NCI-H1436 treated with DMSO at 0.1 percent for 48 hours (cell line): ENCODE measurements at regions not wholly inside any gene's neighbourhood (a gene's known extent, or its start where the extent isn't known, plus 50 kb on each side); places are given as distances from the start of the nearest gene placed in this dataset.

Experiments used
- DNase-seq: peaks from one replicate; lab custom pipeline; 2025; lab: John Stamatoyannopoulos, UW

DNA sequence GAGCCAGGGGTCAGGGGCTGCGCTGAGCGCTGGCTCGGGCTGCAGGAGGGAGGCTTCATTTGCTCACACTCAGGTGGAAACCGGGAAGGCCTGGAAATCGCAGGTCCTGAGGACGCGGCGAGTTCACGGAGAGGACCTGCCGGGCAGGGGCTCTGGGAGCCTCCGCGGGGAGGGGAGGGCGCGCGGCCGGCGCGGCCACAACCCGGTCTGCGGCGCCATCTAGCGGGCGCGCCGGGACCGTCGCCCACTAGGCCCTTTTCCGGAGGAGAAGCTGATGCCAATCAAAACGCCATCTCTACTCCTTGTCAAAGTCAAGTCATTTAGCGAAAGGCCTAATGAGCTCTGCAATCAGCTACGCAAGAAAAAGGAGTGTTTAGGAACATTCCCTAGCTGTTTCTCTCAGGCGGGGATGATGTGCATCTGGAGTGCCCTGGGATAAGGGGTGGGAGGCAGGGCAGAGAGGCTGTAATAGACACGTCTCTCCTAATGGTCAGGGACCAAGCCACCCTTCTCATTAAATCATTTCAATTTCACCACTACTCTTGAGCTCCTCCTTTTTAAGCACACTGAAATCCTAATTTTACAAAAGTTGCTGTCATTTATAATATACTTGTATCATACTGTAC lies 885.8 kb upstream of the TMEM132C start:
- no peak for DNase-seq

DNA sequence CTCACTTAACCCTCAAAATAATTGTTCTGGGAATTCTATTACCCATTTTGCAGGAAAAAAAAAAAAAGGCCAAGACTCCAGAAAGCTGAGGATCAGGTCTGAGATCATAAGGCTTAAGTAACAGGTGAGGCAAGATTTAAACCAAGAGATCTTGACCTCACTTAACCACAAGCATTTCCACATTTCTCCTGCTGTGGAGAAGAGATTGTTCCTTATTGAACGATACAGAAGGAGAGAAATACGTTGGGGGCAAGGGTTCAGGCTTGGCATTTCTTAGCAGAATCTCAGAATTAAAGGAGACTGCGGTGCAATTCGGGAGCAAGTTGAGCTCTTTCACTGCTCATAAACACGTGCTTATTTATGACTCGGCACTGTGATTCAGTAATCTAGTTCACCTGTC lies 885.3 kb upstream of the TMEM132C start:
- DNase-seq: no peak

DNA sequence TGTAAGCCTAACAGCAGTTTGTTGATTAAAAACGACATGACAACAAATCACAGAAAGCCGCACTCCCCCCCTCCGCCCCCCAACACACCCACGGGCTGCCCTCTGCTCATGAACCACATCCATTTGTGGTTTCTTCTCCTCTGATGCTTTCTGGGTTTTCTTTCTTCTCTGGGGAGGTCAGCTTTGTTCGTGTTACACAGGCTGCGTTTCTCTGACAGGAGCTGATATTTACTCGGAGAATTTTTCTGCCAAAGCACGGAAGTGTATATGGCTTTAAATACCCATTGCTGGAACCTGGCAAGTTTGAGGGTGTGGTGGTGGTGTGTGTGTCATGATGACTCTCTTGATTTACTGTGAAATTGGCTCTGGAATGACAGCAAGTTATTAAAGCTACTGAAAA lies 883.7 kb upstream of the TMEM132C start:
- DNase-seq: no peak

DNA sequence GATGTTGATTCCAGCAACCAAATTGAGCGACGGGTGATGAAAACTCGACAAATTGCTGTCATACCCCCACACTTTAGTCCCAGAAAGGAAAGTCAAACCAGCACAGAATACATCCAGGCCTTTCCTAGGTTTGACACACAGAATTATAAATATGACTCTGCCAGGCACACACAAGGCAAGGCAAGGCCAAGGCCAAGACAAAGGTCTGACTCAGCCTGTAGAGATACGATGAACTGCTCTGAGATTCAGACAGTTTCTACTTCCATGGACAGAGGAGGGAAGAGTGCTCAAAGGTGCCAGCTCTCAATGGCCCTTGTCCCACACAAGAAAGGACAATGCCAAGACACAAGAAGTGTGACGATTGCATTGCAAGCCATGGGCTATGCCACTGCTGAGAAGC lies 880.2 kb upstream of the TMEM132C start:
- DNase-seq: no peak

DNA sequence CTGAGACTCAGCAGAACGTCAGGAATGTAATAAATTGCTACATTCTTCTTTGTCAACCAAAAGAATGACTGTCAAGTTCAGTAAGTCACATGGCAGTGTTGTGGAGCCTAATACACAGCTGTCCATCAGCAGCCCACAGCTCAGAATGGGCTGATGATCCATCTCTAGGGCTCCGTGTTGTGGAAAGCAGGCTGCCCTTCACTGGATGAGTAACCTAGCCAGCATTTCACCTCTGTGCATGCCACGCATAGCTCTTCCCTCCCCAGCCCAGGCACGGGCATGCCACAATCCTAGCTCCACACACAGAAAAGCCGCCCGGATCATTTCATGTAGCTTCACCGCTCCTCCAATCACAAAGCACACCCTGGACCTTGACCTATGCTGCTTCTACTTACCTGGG lies 878.0 kb upstream of the TMEM132C start:
- DNase-seq: no peak

DNA sequence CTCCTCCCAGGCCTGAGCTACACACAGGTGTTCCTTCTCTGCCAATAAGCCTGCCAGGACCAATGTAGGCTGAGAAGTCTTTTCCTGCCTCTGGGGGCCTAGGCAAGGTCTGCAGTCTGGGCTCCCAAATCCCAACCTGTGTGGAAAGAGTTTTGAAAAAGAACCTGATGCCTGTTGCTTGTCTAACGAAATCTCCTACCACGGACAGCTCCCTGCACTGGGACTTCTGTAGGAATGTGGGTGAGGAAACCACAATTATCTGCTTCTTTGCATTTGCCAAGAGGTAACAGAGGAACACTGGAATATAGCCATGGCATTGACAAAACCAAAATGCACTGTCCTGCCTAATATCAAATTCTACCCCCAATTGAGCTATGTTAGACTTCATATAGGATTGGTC lies 877.0 kb upstream of the TMEM132C start:
- DNase-seq: no peak

DNA sequence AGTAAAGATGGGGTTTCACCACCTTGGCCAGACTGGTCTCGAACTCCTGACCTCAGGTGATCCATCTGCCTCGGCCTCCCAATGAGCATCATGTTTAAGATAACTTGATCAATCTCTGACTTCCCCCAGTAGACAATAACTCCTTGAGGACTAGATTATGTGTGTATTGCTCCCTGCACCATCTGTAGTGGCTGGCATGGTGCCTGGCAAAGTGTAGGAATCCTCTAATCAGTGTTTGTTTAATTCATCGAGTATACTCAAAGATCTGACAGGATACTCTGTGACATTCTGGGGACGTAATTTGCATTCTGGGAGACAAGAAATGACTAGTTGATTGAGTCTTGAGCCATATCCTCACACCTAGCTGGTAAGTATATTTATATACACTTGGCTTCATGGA lies 873.5 kb upstream of the TMEM132C start:
- DNase-seq: no peak

DNA sequence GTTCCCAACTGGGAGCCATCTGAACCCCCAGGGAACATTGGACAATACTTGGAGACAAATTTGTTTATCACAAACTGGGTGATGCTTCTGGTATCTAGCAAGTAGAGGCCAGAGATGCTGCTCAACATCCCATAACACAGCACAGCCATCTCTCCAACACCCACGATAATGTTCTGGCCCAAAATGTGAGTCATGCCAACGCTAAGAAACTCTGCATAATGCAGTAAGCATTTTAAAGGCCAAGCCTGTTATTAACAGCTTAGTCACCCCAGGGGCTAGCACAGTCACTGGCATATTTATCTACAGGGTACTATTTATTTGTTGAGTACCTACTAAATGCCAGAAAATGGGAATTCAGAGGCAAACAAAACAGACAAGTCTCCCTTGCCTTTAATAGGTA lies 873.1 kb upstream of the TMEM132C start:
- no peak for DNase-seq

DNA sequence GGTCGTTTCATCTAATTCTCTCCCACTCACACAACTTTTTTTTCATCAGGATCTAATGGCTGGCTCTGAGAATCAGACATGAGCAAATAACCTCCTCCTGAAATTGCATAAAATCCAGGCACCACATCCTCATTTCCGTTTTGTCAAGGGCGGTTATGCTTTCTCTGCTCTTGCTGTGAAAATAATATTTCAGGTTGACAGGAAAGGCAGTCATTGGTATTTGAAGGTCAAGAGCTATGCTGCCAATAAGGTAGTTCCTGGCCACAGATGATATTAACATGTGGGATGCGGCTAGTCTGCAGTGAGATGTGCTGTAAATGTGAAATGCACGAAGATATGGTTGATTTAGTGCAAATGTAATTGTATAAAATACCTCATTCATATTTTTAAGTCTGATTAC lies 870.2 kb upstream of the TMEM132C start:
- no peak for DNase-seq

DNA sequence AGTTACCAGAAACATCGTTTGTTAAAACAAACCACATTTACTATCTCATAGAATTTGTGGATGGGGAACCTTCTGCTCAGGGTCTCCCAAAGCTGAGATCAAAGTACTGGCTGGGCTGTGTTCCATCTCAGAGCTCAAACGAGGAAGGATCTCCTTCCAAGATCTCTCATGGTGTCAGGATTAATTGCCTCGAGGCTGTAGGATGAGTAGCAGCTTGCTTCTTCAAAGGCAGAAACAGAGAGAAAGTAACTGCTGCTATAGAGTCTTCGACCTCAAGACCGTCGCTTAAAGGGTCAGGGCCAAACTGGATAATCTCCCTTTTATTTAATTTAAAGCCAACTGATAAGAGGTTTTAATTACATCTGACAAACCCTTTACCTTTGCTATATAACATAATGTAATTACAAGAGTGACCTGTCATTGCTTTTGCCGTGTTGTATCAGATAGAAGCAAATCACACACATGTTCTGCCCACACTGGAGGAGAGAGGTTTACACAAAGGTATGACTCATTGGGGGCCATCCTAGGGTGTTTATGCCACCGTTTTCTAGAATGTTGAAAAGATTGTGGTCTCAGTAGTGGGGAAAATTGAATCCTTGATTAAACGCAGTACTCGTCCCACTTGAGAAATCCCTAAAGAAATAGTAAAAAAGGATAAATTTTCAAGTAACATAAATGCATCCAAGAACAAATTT lies 868.8 kb upstream of the TMEM132C start:
- no peak for DNase-seq

DNA sequence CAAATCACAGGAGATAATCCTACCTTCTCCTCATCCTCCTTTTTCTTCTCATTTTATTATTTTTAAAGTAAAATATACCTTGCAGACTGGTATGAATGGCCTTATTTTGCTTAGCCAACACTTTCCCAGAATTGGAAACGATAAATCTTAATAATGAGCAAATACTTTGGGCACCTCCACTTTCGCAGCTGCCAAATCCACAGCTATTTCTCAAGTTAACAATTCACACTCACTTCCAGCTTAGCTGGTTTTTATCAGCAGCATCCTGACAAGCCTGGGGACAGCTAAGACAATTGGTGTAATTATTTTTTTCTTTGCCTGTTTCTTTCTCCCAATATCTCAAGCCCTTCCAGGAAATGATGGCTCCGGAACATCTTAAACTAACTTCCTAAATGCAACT lies 867.5 kb upstream of the TMEM132C start:
- no peak for DNase-seq

DNA sequence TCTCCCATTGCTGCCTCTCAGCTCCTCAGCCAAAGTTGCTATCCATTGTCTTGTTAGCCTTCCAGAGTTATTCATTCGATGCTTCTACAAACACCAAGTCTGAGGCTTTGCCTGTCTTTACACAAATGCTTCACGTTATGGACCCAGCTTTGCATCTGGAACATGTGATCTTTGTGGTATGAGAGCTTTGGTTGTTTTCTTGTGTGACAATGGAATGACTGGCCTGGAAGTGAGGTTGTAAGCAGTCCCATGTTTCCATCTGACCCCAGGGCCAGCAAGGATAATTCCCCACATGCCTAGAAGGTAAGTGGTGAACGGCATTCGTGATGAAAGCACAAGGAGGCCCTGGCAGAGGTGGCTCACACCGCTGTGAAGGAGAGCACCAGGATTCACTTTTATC lies 866.7 kb upstream of the TMEM132C start:
- no peak for DNase-seq

DNA sequence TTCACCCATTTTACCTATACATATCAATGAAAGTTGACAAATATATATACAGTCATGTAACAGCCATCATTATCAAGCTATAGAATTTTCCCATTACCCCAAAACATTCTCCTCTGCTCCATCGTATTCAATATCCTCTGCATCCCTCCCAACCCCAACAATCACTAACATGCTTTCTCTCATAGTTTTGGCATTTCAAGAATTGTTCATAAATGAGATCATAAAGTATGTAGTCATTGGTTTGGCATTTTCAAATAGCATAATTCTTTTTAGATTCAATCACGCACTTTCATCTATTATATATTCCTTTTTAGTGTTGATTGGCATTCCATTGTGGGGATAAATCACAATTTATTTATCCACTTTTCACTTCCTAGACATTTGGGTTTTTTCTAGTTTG lies 866.0 kb upstream of the TMEM132C start:
- no peak for DNase-seq

DNA sequence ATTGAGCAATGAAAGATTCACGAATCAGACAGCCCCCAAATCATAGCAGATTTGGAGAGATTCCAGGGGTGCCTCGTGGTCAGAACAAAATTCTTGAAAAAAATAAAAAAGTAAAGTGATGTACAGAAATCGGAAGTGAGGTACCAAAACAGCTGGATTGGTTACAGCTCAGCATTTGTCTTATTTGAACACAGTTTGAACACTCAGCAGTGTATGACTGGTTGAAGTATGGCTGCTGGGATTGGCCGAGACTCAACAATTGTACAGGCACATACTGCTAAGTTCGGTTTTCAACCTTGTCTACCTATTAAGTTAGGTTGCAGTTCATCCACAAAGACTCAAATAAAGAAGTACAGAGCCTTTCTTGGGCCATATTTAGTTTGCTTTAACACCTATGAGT lies 865.4 kb upstream of the TMEM132C start:
- no peak for DNase-seq

DNA sequence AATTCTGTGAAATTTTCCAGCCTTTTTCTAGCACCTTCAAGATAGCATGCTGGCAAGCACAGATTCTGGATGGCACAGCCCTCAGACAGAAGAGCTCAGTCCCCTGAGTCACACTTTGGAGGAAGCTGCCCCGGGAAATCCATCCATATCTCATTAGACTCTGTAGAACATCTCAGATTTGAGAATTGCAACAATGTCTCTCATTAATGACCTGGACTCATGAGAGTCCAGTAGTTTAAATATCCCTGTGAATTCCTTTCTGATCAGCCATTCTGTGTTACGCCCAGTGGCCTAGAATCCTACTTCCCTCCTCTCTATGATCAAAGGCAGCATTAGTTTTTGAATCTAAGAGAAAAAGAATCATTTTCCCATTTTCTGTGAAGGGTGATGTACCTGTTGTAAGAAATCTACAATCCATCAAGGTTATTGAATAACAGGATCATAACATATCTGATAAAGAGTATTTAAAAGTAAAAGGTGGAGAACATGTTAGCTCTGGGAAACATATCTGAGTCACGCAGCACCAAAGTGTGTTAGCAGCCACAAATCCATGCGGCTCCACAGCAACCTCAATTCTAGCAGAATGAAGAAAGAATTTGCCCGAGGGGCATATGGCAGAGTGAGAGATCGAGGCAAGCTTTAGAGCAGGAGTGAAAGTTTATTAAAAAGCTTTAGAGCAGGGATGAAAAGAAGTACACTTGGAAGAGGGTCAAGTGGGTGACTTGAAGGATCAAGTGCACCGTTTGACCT lies 855.6 kb upstream of the TMEM132C start:
- DNase-seq: no peak

DNA sequence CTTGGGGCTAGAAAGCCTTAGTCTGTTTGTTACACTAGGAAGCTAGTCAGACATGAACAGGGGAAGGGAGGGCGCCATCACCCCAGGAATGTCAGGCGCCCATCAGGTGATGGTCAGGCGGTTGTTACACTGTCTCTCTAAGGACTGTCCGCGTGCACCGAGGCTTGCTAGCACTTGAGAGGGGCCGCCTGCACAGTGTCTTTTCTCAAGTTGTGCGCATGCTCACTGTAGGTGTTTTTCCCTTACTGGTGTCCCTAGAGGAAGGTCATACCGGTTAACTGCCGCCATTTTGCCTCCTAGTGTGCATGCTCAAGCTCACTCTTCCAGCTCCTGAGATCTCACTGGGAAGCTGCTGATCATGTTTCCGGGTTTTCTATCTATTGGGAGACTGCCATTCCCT lies 855.0 kb upstream of the TMEM132C start:
- no peak for DNase-seq

DNA sequence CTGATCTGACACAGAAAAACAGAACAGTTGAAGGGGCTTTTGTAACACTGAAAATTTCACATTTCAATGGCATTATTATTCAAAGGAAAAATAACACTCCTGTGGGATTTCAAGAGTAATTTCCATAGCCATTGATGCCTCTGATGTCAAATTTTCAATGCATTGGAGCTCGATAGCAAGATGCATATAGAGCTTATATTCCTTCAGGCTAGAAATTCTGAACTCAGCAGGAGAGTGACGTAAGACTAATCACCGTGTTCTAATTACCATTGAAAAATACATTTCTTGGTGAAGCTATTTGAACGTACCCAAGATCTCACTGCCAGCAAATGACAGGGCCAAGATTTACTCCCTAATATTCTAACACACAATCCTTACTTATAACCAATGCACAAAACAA lies 854.1 kb upstream of the TMEM132C start:
- no peak for DNase-seq

DNA sequence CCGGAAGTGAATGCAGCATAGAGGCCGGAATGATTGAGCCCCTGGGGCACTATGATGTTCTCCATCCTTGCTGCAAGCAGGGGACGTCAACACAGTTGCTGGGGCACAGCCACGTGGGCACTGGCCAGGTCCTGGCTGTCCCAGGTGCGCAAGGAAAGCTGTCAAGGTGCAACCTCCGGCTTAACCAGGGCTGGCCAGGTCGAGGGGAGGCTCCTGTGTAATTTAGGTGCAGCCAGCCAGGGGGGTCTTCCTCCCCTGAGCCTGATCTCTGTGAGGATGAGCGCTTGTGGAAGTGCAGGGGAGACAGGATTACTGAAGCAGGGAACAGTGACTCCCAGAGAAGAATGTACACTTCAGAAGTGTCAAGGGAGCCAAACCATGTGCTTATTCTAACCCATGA lies 852.8 kb upstream of the TMEM132C start:
- no peak for DNase-seq

DNA sequence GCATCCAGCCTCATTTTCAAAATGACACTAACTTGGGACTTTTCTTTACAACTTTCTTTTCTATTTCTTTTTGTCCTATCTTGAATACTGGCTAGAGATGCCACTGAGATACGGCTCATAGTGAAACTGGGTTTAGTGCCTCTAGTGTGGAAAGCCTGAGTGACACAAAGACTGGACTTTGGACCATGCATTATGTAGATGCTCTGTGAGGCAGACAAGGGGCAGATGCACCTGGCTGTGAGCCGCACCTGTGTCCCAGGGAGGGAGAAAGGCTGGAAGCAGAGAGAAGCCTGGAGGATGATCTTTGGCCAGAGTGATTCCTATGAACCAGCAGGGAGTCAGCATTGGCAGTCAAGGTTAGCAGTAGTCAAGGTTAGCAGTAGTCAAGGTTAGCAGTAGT lies 852.3 kb upstream of the TMEM132C start:
- no peak for DNase-seq

DNA sequence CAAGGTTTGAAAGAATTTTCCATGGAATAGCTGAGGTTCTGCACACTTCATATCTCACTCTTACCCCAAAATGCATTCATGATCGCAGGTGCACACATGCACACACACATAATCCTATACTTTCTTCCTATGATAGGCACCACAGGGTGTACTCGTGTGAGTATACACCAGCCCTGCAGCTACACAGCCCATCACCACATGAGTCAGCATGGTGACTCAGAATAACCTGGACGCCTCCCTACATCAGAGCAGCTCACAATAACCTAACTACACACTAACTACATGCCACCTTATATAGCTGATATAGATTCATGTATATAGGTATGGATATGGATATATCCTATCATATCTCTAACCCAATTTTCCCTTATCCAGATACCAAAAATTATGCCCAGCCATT lies 850.2 kb upstream of the TMEM132C start:
- DNase-seq: no peak

DNA sequence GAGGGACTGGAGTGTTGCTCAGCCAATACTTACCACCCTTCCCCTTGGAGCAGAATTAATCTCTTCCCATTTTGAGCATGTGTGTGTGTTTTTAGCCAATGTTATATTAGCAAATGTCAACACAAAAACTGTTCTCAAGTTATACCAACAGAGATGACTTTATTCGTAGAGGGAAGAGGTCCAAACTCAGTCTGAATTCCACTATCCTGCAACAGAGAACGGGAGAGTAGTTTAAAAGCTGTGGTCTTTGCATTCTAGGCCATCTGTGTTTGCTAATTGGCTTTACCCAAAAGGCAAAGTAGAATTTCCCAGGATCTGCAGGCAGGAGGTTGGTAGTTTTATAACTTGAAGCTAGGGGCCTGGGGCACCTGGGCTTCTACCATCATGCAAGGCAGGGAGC lies 847.9 kb upstream of the TMEM132C start:
- DNase-seq: no peak

DNA sequence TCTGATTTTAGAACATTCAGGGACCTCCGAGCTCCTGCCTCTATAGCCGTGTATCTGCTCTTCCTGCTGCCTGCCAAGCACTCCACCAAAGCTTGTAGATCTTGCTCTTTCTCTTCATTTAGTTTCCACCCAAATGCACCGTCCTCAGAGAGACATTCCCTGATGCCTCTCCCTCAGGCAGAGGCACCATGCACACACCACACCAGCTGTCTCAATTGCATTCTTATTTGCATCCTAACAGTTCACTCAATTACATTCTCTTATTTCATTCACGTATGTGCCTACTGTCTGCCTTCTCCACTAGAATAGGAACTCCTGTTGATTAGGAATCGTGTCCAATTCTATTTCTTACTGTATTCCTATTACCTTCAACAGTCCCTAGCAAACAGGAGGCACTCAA lies 845.4 kb upstream of the TMEM132C start:
- DNase-seq: no peak

DNA sequence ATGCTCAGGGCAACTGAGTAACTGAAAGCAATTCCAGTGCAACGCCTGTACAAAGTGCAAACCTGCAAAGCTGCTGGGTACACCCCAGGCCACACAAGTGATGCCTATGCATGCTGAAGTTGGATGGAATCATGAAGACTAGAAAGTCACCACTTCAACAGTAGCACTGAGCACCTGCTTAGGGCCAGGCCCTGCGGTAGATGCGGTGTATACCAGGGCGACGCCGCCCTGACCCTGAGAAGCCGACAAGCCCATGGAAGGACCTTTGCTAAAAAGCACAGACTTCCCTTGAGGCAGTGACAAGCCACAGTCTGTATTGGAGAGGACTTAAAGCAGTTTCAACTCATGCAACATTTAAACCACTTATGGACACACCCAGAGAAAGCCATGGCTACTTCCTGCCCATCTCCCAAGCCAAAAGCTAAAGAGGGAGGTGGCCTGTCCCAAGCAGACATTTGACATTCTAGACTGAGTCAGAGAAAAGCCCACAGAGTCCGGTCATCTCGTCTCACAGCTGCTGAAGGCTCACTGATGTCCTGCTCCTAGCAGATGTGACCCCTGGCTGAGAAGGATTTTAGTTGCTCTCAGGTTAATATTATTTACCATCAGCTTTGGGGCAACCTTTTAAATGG lies 843.9 kb upstream of the TMEM132C start:
- DNase-seq: no peak
